PFSK-1 (cell line): ENCODE measurements at regions not wholly inside any gene's neighbourhood (a gene's known extent, or its start where the extent isn't known, plus 50 kb on each side); places are given as distances from the start of the nearest gene placed in this dataset.

Experiments
- POLR2AphosphoS5 ChIP-seq: IDR thresholded peaks from 2 replicates; pipeline ENCODE4 v1.6.1; 2012; ENCODE audit warnings: low read depth, mild to moderate bottlenecking, control low read depth, low read length, moderate library complexity
- REST ChIP-seq, 2 experiments: IDR thresholded peaks; 2 replicates each; pipeline versions ENCODE4 v1.6.1 to v1.8.0; 2011 to 2012; ENCODE audit warnings: low read depth in 2 of 2, low read length in 2 of 2, control low read depth in 1 of 2, inconsistent platforms in 1 of 2, mild to moderate bottlenecking in 1 of 2, moderate library complexity in 1 of 2; ENCODE audit not compliant: insufficient read depth in 1 of 2
- SIN3A ChIP-seq: IDR thresholded peaks from 2 replicates; pipeline ENCODE4 v1.6.1; 2012; ENCODE audit warnings: mild to moderate bottlenecking, low read length, moderate library complexity, borderline replicate concordance; ENCODE audit not compliant: insufficient read depth
- TAF1 ChIP-seq: IDR thresholded peaks from 2 replicates; pipeline ENCODE4 v1.6.1; 2012; ENCODE audit warnings: low read length, control low read depth, borderline replicate concordance; ENCODE audit not compliant: insufficient read depth

DNA sequence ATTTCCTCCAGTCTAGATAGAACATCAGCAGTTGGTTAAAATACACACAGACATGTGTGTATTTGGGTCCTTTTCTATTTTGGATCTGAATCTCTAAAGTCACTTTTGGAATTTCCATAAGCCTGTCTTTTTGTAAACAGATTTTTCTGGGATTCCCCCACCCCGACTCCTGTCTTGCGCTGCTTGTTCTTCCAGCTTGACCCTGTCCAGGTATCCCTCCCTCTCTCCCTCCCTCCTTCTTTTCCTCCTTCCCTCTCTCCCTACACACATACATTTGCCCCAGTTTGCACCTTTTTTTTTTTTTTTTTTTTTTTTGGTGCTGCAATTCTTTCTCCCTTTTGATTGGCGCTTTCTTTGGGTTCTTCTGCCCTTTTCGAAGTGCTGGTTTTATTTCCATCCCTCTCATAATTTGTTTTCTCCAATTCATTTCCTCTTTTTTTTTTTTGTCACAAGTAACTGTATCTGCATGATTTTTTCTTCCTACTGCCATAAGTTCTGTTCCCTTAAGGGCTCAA lies 114.8 kb upstream of the SERTAD2 start:
- TF ChIP-seq REST (IDR thresholded peaks at IDR 0.05; ENCODE audit: insufficient read depth in 1 of 2, low read depth in 2 of 2, low read length in 2 of 2) (no peak), POLR2AphosphoS5 (no peak), TAF1 (no peak), SIN3A (no peak)
